ENCODE measurements at regions not wholly inside any gene's neighbourhood (a gene's known extent, or its start where the extent isn't known, plus 50 kb on each side); places are given as distances from the start of the nearest gene placed in this dataset.

DNA sequence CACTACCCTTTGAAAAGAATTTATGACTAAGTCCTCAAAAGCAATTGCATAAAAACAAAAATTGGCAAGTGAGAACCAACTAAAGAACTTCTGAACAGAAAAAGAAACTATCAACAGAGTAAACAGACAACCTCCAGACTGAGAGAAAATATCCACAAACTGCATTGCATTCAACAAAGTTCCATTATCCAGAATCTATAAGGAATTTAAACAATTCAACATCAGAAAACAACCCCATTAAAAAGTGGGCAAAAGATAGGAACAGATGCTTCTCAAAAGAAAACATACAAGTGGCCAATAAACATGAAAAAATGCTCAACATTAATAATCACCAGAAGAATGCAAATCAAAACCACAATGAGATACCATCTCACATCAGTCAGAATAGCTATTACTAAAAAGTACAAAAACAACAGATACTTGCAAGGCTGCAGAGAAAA lies 130.2 kb downstream of the GASK1B start:
- TF ChIP-seq, protein P1, sequence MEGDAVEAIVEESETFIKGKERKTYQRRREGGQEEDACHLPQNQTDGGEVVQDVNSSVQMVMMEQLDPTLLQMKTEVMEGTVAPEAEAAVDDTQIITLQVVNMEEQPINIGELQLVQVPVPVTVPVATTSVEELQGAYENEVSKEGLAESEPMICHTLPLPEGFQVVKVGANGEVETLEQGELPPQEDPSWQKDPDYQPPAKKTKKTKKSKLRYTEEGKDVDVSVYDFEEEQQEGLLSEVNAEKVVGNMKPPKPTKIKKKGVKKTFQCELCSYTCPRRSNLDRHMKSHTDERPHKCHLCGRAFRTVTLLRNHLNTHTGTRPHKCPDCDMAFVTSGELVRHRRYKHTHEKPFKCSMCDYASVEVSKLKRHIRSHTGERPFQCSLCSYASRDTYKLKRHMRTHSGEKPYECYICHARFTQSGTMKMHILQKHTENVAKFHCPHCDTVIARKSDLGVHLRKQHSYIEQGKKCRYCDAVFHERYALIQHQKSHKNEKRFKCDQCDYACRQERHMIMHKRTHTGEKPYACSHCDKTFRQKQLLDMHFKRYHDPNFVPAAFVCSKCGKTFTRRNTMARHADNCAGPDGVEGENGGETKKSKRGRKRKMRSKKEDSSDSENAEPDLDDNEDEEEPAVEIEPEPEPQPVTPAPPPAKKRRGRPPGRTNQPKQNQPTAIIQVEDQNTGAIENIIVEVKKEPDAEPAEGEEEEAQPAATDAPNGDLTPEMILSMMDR (IDR thresholded peaks at IDR 0.05), result no peak
- TF ChIP-seq POLR2A (IDR thresholded peaks at IDR 0.05), result no peak

Data from uterus (tissue), 2 donors.